ENCODE measurements at regions not wholly inside any gene's neighbourhood (a gene's known extent, or its start where the extent isn't known, plus 50 kb on each side); places are given as distances from the start of the nearest gene placed in this dataset.

- H3K4me3 ChIP-seq (ENCODE audit: low read depth, poor library complexity, severe bottlenecking), result no peak overlapping the region
- intact Hi-C loops (cut with DNase I; ENCODE audit: low total_unique reads), result no loop called here
- WGBS, 2 donors, result 65 to 69% methylated on average over 4 of the region's 4 CpGs
- no peak for DNase-seq (ENCODE audit: low spot score in 2 of 2)
- TF ChIP-seq POLR2A (IDR thresholded peaks at IDR 0.05), result no peak
- TF ChIP-seq, protein P1, sequence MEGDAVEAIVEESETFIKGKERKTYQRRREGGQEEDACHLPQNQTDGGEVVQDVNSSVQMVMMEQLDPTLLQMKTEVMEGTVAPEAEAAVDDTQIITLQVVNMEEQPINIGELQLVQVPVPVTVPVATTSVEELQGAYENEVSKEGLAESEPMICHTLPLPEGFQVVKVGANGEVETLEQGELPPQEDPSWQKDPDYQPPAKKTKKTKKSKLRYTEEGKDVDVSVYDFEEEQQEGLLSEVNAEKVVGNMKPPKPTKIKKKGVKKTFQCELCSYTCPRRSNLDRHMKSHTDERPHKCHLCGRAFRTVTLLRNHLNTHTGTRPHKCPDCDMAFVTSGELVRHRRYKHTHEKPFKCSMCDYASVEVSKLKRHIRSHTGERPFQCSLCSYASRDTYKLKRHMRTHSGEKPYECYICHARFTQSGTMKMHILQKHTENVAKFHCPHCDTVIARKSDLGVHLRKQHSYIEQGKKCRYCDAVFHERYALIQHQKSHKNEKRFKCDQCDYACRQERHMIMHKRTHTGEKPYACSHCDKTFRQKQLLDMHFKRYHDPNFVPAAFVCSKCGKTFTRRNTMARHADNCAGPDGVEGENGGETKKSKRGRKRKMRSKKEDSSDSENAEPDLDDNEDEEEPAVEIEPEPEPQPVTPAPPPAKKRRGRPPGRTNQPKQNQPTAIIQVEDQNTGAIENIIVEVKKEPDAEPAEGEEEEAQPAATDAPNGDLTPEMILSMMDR (IDR thresholded peaks at IDR 0.05), result no peak
These were observed 147.0 kb upstream of the PCGF5 start for GRCh38 chr10:91073286-91073979.

DNA sequence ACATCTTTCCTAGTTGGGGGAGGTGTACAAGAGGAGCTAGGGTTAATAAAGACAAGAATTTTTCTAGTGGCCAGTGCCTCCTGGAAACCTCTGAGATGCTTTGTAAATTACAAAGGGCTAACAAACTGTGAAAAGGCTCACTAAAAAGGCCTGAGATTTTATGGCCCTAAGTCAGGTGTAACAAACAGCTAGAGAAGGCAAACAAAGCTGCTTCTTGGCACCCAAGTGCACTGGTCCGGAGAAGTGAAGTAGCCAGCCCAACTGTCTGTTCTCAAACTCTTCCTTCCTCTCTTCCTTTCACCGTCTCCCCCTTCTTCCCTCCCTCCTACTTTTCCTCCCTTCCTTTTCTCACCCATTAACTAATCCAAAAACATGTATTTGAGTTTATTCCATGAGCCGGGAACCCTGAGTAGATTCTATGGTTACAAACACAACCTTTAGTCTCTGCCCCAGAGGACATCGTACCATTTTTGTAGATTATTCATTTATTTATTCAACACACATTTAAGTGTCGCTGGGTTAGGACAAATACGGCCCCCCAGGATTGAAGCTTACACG lies 143.4 kb upstream of the PCGF5 start:
- intact Hi-C loops (cut with DNase I; ENCODE audit: low total_unique reads), result no loop called here
- DNase-seq (ENCODE audit: low spot score in 2 of 2), result no peak
- 68 to 70% methylated on average over 7 of the region's 7 CpGs for WGBS, 2 donors
- TF ChIP-seq, protein P1 (IDR thresholded peaks at IDR 0.05), result no peak
- TF ChIP-seq POLR2A (IDR thresholded peaks at IDR 0.05), result no peak
- no peak overlapping the region for H3K4me3 ChIP-seq (ENCODE audit: low read depth, poor library complexity, severe bottlenecking)

DNA sequence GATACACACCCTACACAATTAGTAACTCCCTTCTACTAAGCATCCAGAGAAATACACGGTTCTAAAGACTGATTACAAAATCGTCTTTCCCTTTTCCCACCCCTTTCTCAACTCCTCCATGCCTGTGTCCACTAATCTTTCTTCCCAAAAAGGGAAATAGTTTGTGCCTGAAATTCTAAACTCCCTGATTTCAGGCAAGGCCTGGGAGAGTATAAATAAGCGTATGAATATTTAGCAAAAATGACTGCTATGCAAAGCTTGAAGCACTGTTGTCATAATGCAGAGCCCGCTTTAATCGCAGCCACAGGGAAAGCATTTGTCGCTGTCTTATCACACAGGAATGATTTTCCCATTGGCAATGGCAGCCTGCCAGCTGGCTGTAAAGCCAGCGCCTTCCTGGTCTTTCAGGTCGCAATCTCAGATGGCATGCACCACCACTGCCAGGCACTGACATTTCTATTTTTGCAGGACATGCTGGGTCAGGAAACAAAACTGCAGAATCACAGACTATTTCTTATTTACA lies 142.9 kb upstream of the PCGF5 start:
- 34 to 42% methylated on average over 8 of the region's 8 CpGs for WGBS, 2 donors
- intact Hi-C loops (cut with DNase I; ENCODE audit: low total_unique reads), result no loop called here
- no peak for DNase-seq (ENCODE audit: low spot score in 2 of 2)
- H3K4me3 ChIP-seq (ENCODE audit: low read depth, poor library complexity, severe bottlenecking), result no peak overlapping the region
- no peak for TF ChIP-seq POLR2A (IDR thresholded peaks at IDR 0.05)
- TF ChIP-seq, protein P1 (IDR thresholded peaks at IDR 0.05), result no peak

GRCh38 chr10:91080776-91081175 lies 139.7 kb upstream of the PCGF5 start:
- TF ChIP-seq POLR2A (IDR thresholded peaks at IDR 0.05), result no peak
- TF ChIP-seq, protein P1 (IDR thresholded peaks at IDR 0.05), result no peak
- intact Hi-C loops (cut with DNase I; ENCODE audit: low total_unique reads), result no loop called here
- DNase-seq (ENCODE audit: low spot score in 2 of 2), result no peak
- 60 to 80% methylated on average over 1 of the region's 1 CpG for WGBS, 2 donors
- no peak overlapping the region for H3K4me3 ChIP-seq (ENCODE audit: low read depth, poor library complexity, severe bottlenecking)

- DNase-seq (ENCODE audit: low spot score in 2 of 2), result no peak
- H3K4me3 ChIP-seq (ENCODE audit: low read depth, poor library complexity, severe bottlenecking), result no peak overlapping the region
- 83% methylated on average over 7 of the region's 7 CpGs for WGBS, 2 donors
- intact Hi-C loops (cut with DNase I; ENCODE audit: low total_unique reads), result no loop called here
- no peak for TF ChIP-seq POLR2A (IDR thresholded peaks at IDR 0.05)
- TF ChIP-seq, protein P1 (IDR thresholded peaks at IDR 0.05), result no peak
These were observed 138.0 kb upstream of the PCGF5 start for GRCh38 chr10:91082447-91082846.
